CD14-positive monocyte (primary cell): ENCODE measurements at regions not wholly inside any gene's neighbourhood (a gene's known extent, or its start where the extent isn't known, plus 50 kb on each side); places are given as distances from the start of the nearest gene placed in this dataset.

Source experiments
- DNase-seq, 3 donors: peaks; one replicate each; pipeline ENCODE4 v3.0.0-alpha.2; 2011 to 2022
- H2AFZ ChIP-seq: 2 replicates; pipeline ENCODE4 v1.6.0; 2012; ENCODE audit warnings: mild to moderate bottlenecking, low read depth, low read length, inconsistent platforms; ENCODE audit not compliant: insufficient read depth, poor library complexity, severe bottlenecking
- H3K27ac ChIP-seq, 2 donors: 1 replicate in 1 of 2; 2 replicates in 1 of 2; pipeline ENCODE4 v1.5.1; 2012 to 2013; ENCODE audit warnings: low read length in 2 of 2, control low read depth in 1 of 2, inconsistent platforms in 1 of 2, low read depth in 1 of 2, mild to moderate bottlenecking in 1 of 2
- H3K27me3 ChIP-seq, 2 donors: one replicate each; pipeline versions ENCODE4 v1.6.0 to v1.6.1; 2011 to 2013; ENCODE audit warnings: low read length in 2 of 2; ENCODE audit not compliant: control insufficient read depth in 2 of 2, insufficient read depth in 2 of 2
- H3K36me3 ChIP-seq, 2 donors: replicated peaks in 1 of 2; 1 replicate in 1 of 2; 2 replicates in 1 of 2; pipeline versions ENCODE4 v1.5.1 to v1.6.1; 2012 to 2013; ENCODE audit warnings: low read length in 2 of 2, control low read depth in 1 of 2, inconsistent platforms in 1 of 2, mild to moderate bottlenecking in 1 of 2; ENCODE audit not compliant: insufficient read depth in 2 of 2, control insufficient read depth in 1 of 2
- H3K4me1 ChIP-seq, 2 donors: 1 replicate in 1 of 2; 2 replicates in 1 of 2; pipeline versions ENCODE4 v1.5.1 to v1.6.1; 2012 to 2013; ENCODE audit warnings: low read length in 2 of 2, control low read depth in 1 of 2, inconsistent platforms in 1 of 2, mild to moderate bottlenecking in 1 of 2, moderate library complexity in 1 of 2; ENCODE audit not compliant: insufficient read depth in 2 of 2, control insufficient read depth in 1 of 2
- H3K4me2 ChIP-seq: replicated peaks from 2 replicates; pipeline ENCODE3; 2012; ENCODE audit warnings: low read length, moderate library complexity, mild to moderate bottlenecking; ENCODE audit not compliant: poor library complexity, severe bottlenecking; ENCODE audit errors: extremely low read depth
- H3K4me3 ChIP-seq, 3 experiments: fragments of 200-600 bp in 1 of 3; sonication (generic) in 1 of 3; replicated peaks in 1 of 3; 1 replicate in 2 of 3; 2 replicates in 1 of 3; pipeline ENCODE4 v1.5.1; 2011 to 2013; ENCODE audit warnings: low read length in 3 of 3, mild to moderate bottlenecking in 3 of 3, control low read depth in 2 of 3, low read depth in 2 of 3, inconsistent platforms in 1 of 3, moderate library complexity in 1 of 3
- H3K79me2 ChIP-seq: 2 replicates; pipeline ENCODE4 v1.6.0; 2012; ENCODE audit warnings: mild to moderate bottlenecking, control low read depth, inconsistent platforms, low read length, moderate library complexity; ENCODE audit not compliant: insufficient read depth
- H3K9ac ChIP-seq: 2 replicates; pipeline ENCODE4 v1.6.0; 2017; ENCODE audit warnings: low read length, mild to moderate bottlenecking; ENCODE audit not compliant: insufficient read depth, poor library complexity, severe bottlenecking
- H3K9me3 ChIP-seq, 2 donors: replicated peaks in 1 of 2; 1 replicate in 1 of 2; 2 replicates in 1 of 2; pipeline versions ENCODE4 v1.5.1 to v1.6.1; 2012 to 2013; ENCODE audit warnings: low read length in 2 of 2, control low read depth in 1 of 2; ENCODE audit not compliant: control insufficient read depth in 1 of 2, insufficient read depth in 1 of 2
- H4K20me1 ChIP-seq: 2 replicates; pipeline ENCODE4 v1.6.0; 2012; ENCODE audit warnings: mild to moderate bottlenecking, low read length, control low read depth, moderate library complexity; ENCODE audit not compliant: insufficient read depth
- H3K27ac Mint-ChIP-seq, 7 donors: one replicate each; pipeline ENCODE4 v1.8.0; 2020; ENCODE audit warnings: mild to moderate bottlenecking in 7 of 7, mixed read lengths in 7 of 7, moderate library complexity in 6 of 7, inconsistent platforms in 2 of 7
- H3K27me3 Mint-ChIP-seq, 3 donors: one replicate each; pipeline ENCODE4 v1.8.0; 2021 to 2022; ENCODE audit warnings: low read depth in 3 of 3, mild to moderate bottlenecking in 3 of 3, mixed read lengths in 3 of 3, moderate library complexity in 3 of 3, inconsistent platforms in 1 of 3
- H3K36me3 Mint-ChIP-seq, 2 donors: one replicate each; pipeline ENCODE4 v1.8.0; 2020; ENCODE audit warnings: mixed read lengths in 2 of 2, inconsistent platforms in 1 of 2, mild to moderate bottlenecking in 1 of 2
- H3K4me1 Mint-ChIP-seq: one replicate; pipeline ENCODE4 v1.8.0; 2020; ENCODE audit warnings: mild to moderate bottlenecking, mixed read lengths
- H3K4me3 Mint-ChIP-seq, 2 donors: one replicate each; pipeline ENCODE4 v1.8.0; 2020; ENCODE audit warnings: mild to moderate bottlenecking in 2 of 2, mixed read lengths in 2 of 2, moderate library complexity in 1 of 2
- H3K9me3 Mint-ChIP-seq, 7 donors: one replicate each; pipeline ENCODE4 v1.8.0; 2020 to 2022; ENCODE audit warnings: mixed read lengths in 7 of 7, mild to moderate bottlenecking in 6 of 7, moderate library complexity in 6 of 7, inconsistent platforms in 2 of 7
- WGBS: methylation state at CpG from one replicate; pipeline ENCODE4 v1.1.5; 2013; ENCODE audit warnings: missing lambda C conversion rate; ENCODE audit not compliant: insufficient coverage; 5-methylcytosine and 5-hydroxymethylcytosine counted together
- intact Hi-C, 2 donors: fragments of 100-400 bp; cut with micrococcal nuclease; formaldehyde crosslinking; loops; one replicate each; pipeline versions ENCODE4 v1.15.0 to v1.15.1; 2023
- TF ChIP-seq, protein P1 (sequence below): fragments of 200-600 bp; IDR thresholded peaks from one replicate; pipeline ENCODE4 v1.8.0; 2022; ENCODE audit warnings: antibody characterized with exemption, mild to moderate bottlenecking

DNA sequence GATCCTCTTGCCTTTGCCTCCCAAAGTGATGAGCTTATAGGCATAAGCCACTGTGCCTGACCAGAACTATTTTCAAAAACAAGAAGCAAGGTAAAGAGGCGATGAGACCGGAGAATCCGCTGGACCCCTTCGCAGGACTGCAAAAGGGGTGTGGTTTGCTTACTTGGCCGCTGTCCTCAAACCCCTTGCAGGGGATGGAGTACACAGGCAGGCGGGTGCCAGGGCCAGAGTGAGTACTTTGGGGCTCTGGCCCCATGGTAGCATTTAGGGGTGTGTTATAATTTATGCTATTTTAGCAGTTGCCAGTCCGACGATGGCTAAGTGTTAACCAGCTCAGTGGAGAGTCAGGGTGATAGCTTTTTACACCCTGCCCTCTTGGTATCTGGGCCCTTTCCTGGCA is 1454.9 kb downstream of the HACE1 start:
- WGBS: 91% methylated on average over 8 of the region's 8 CpGs
- no peak for DNase-seq
- peaks cover 0 to 7% (median 2%) of the 10 kb centered on the region in 7 donors for H3K9me3 Mint-ChIP-seq

DNA sequence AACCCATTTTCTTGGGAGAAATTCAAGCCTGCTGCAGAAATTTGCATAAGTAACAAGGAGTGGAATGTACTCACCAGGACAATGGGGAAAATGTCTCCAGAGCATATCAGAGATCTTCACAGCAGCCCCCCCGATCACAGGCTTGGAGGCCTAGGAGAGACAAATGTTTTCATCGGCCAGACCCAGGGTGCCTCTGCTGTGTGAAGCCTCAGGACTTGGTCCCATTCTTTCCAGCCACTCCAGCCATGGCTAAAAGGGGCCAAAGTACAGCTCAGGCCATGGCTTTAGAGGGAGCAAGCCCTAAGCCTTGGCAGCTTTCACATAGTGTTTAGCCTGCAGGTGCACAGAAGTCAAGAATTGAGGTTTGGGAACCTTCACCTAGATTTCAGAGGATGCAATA is 1463.0 kb downstream of the HACE1 start:
- H3K27ac ChIP-seq: no peak overlapping the region
- peaks cover 0 to 2% (median 0%) of the 10 kb centered on the region in 3 donors for H3K27me3 Mint-ChIP-seq
- H3K27me3 ChIP-seq: no peaks in the 10 kb centered on the region
- peaks cover 4 to 8% of the 10 kb centered on the region in 2 donors for H3K9me3 ChIP-seq
- H3K9me3 Mint-ChIP-seq: peaks cover 2 to 19% (median 5%) of the 10 kb centered on the region in 7 donors
- intact Hi-C loops: no loop called here
- H3K9ac ChIP-seq: no peak overlapping the region
- TF ChIP-seq, protein P1, sequence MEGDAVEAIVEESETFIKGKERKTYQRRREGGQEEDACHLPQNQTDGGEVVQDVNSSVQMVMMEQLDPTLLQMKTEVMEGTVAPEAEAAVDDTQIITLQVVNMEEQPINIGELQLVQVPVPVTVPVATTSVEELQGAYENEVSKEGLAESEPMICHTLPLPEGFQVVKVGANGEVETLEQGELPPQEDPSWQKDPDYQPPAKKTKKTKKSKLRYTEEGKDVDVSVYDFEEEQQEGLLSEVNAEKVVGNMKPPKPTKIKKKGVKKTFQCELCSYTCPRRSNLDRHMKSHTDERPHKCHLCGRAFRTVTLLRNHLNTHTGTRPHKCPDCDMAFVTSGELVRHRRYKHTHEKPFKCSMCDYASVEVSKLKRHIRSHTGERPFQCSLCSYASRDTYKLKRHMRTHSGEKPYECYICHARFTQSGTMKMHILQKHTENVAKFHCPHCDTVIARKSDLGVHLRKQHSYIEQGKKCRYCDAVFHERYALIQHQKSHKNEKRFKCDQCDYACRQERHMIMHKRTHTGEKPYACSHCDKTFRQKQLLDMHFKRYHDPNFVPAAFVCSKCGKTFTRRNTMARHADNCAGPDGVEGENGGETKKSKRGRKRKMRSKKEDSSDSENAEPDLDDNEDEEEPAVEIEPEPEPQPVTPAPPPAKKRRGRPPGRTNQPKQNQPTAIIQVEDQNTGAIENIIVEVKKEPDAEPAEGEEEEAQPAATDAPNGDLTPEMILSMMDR: no peak
- H2AFZ ChIP-seq: no peak overlapping the region
- no peaks in the 10 kb centered on the region for H3K36me3 ChIP-seq
- H4K20me1 ChIP-seq: no peaks in the 10 kb centered on the region
- 90% methylated on average over 2 of the region's 2 CpGs for WGBS
- no peaks in the 10 kb centered on the region for H3K4me1 Mint-ChIP-seq
- H3K27ac Mint-ChIP-seq: no peak overlapping the region
- no peak overlapping the region for H3K4me2 ChIP-seq
- DNase-seq: no peak
- H3K4me1 ChIP-seq: no peaks in the 10 kb centered on the region
- no peaks in the 10 kb centered on the region for H3K79me2 ChIP-seq
- no peaks in the 10 kb centered on the region for H3K36me3 Mint-ChIP-seq
- H3K4me3 ChIP-seq: no peak overlapping the region
- H3K4me3 Mint-ChIP-seq: no peak overlapping the region

More for the DNA sequence above, 1454.9 kb downstream of the HACE1 start:
- peaks cover 0 to 2% (median 2%) of the 10 kb centered on the region in 3 donors for H3K27me3 Mint-ChIP-seq
- no peaks in the 10 kb centered on the region for H3K27me3 ChIP-seq
- no peak overlapping the region for H3K4me3 Mint-ChIP-seq
- no peaks in the 10 kb centered on the region for H3K4me1 Mint-ChIP-seq
- no peaks in the 10 kb centered on the region for H4K20me1 ChIP-seq
- H3K9ac ChIP-seq: no peak overlapping the region
- H3K4me2 ChIP-seq: no peak overlapping the region
- no peak overlapping the region for H2AFZ ChIP-seq
- H3K36me3 Mint-ChIP-seq: no peaks in the 10 kb centered on the region
- H3K4me3 ChIP-seq: no peak overlapping the region
- peak overlapping the region in 1 of 7 donors; percentile 33 for H3K27ac Mint-ChIP-seq
- H3K9me3 ChIP-seq: peaks cover 0 to 7% of the 10 kb centered on the region in 2 donors
- no peaks in the 10 kb centered on the region for H3K4me1 ChIP-seq
- intact Hi-C loops: no loop called here
- no peaks in the 10 kb centered on the region for H3K79me2 ChIP-seq
- H3K27ac ChIP-seq: no peak overlapping the region
- TF ChIP-seq, protein P1: no peak
- no peaks in the 10 kb centered on the region for H3K36me3 ChIP-seq
